ENCODE measurements at regions not wholly inside any gene's neighbourhood (a gene's known extent, or its start where the extent isn't known, plus 50 kb on each side); places are given as distances from the start of the nearest gene placed in this dataset.

DNA sequence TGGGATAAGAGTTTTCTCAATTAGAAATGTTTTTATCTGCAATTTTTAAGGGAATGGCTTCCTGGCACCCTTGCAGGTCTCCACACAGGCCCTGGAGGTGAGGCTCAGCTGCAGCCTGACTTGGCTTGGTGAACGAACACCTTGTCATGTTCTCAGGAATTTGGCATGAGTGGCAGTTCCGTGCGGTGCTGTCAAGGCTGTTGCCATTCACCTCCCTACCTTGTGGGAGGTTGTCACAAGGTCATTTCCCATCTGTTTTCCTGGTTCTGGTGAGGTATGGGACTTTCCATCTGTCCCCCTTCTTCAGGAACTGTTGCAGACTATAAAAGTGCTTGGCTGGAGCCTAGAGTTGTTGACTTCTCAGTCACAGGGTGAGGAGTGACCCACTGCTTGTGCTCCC lies 82.9 kb downstream of the ELOVL4 start:
- H3K4me1 Mint-ChIP-seq = peaks cover under 1 to 11% (median 3%) of the 10 kb centered on the region in 4 donors
- intact Hi-C loops (cut with micrococcal nuclease) = no loop called here
- Histone ChIP-seq H3K36me3 (ENCODE audit: insufficient read depth, low read length) (no peaks in the 10 kb centered on the region), H3K9me3 (ENCODE audit: control insufficient read depth in 1 of 2, low read length in 2 of 2) (no peaks in the 10 kb centered on the region), H3K4me1 (ENCODE audit: insufficient read depth, low read length) (peaks cover 3% of the 10 kb centered on the region), H3K27ac (ENCODE audit: low read depth, low read length) (no peak overlapping the region), H3K4me3 (ENCODE audit: low read length in 2 of 2) (no peak overlapping the region), H3K27me3 (ENCODE audit: insufficient read depth, low read length) (no peaks in the 10 kb centered on the region)
- ChIA-PET POLR2A (ENCODE audit: partially characterized antibody) (no interaction called here), CTCF (ENCODE audit: partially characterized antibody) (interaction anchor here (1.1 to 1.9 kb wide), 2 partner anchors 9 to 223 kb away, joined by 3 to 6 read pairs; no protein-coding TSS in a partner anchor)
- no peaks in the 10 kb centered on the region for H3K36me3 Mint-ChIP-seq
- peaks cover 0 to 8% of the 10 kb centered on the region in 2 donors for H3K27me3 Mint-ChIP-seq
- H3K27ac Mint-ChIP-seq = peak overlapping the region in 1 of 7 donors; percentile 7
- no peak overlapping the region for H3K4me3 Mint-ChIP-seq
- no peak for DNase-seq
- H3K9me3 Mint-ChIP-seq = no peaks in the 10 kb centered on the region

DNA sequence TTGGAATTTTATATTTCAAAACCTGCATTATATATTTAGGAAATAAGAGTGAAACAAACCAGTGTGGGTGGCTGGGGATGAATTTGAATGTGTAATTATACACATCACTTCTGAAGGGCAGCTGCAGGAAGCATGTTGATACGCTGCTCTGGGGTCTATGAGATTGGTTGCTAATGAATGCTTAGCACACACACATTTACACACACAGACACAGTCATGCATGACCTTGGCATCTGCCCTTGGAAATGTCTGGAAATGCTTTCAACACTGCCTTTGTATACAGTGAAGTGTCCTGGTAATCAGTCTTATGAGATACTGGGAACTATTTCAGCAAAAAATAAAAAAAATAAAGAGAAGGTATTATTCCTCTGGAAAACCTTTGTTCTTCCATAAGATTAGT lies 83.4 kb downstream of the ELOVL4 start:
- no peaks in the 10 kb centered on the region for H3K9me3 Mint-ChIP-seq
- H3K27me3 ChIP-seq (ENCODE audit: insufficient read depth, low read length) = no peaks in the 10 kb centered on the region
- intact Hi-C loops (cut with micrococcal nuclease) = no loop called here
- H3K4me3 Mint-ChIP-seq = no peak overlapping the region
- DNase-seq = no peak
- peaks cover 0 to 8% of the 10 kb centered on the region in 2 donors for H3K27me3 Mint-ChIP-seq
- peaks cover 3% of the 10 kb centered on the region for H3K4me1 ChIP-seq (ENCODE audit: insufficient read depth, low read length)
- H3K27ac Mint-ChIP-seq = no peak overlapping the region
- no peaks in the 10 kb centered on the region for H3K36me3 Mint-ChIP-seq
- no peaks in the 10 kb centered on the region for H3K36me3 ChIP-seq (ENCODE audit: insufficient read depth, low read length)
- H3K27ac ChIP-seq (ENCODE audit: low read depth, low read length) = no peak overlapping the region
- H3K4me1 Mint-ChIP-seq = peaks cover 0 to 9% (median 2%) of the 10 kb centered on the region in 4 donors
- ChIA-PET POLR2A (ENCODE audit: partially characterized antibody) (no interaction called here), CTCF (ENCODE audit: partially characterized antibody) (no interaction called here)
- H3K9me3 ChIP-seq (ENCODE audit: control insufficient read depth in 1 of 2, low read length in 2 of 2) = no peaks in the 10 kb centered on the region
- no peak overlapping the region for H3K4me3 ChIP-seq (ENCODE audit: low read length in 2 of 2)

DNA sequence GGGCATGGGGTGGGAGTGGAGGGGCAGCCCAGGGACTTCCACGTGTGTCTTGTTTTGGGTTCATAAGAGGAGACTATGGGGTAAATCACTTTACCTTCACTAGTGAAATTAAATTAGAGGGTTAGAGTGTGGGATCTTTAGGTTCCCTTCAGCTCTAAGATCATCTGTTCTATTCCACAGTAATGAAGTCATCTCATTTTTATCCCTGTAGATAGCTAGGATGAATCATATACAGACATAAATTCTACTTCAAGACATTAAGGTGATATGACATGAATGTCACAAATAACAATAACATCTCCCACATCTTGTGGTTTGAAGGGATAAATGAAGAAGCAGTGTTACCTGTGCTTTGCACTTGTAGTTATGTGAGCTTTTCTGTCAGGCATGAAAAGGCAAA lies 83.8 kb downstream of the ELOVL4 start:
- Histone ChIP-seq H3K27me3 (ENCODE audit: insufficient read depth, low read length) (no peaks in the 10 kb centered on the region), H3K4me3 (ENCODE audit: low read length in 2 of 2) (no peak overlapping the region), H3K36me3 (ENCODE audit: insufficient read depth, low read length) (no peaks in the 10 kb centered on the region), H3K9me3 (ENCODE audit: control insufficient read depth in 1 of 2, low read length in 2 of 2) (no peaks in the 10 kb centered on the region), H3K4me1 (ENCODE audit: insufficient read depth, low read length) (peaks cover 3% of the 10 kb centered on the region), H3K27ac (ENCODE audit: low read depth, low read length) (no peak overlapping the region)
- peaks cover 0 to 8% of the 10 kb centered on the region in 2 donors for H3K27me3 Mint-ChIP-seq
- no peaks in the 10 kb centered on the region for H3K9me3 Mint-ChIP-seq
- ChIA-PET CTCF (ENCODE audit: partially characterized antibody) (no interaction called here), POLR2A (ENCODE audit: partially characterized antibody) (no interaction called here)
- intact Hi-C loops (cut with micrococcal nuclease) = no loop called here
- no peak overlapping the region for H3K27ac Mint-ChIP-seq
- H3K4me3 Mint-ChIP-seq = no peak overlapping the region
- H3K36me3 Mint-ChIP-seq = no peaks in the 10 kb centered on the region
- no peak for DNase-seq
- H3K4me1 Mint-ChIP-seq = peaks cover 0 to 5% (median 2%) of the 10 kb centered on the region in 4 donors

DNA sequence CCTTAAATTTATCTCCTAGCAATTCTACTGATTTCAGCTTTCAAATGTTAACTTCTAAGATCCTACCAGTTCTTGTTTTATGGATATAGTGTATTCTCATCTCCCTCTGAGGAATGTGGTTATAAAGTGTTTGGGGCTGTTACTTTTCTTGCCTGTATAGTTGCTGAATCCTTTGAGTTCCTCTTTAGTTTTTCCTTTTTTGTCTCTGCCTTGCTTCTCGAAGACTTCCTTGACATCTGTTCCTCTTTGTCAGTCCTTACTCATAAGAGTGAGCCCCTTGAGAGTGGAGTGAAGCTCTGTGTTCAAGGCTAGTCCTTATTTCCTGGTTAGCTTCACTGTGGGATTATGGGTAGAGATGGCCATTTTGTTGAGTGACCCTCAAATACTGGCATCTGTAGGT lies 84.6 kb downstream of the ELOVL4 start:
- Histone ChIP-seq H3K27me3 (ENCODE audit: insufficient read depth, low read length) (no peaks in the 10 kb centered on the region), H3K9me3 (ENCODE audit: control insufficient read depth in 1 of 2, low read length in 2 of 2) (no peaks in the 10 kb centered on the region), H3K36me3 (ENCODE audit: insufficient read depth, low read length) (no peaks in the 10 kb centered on the region), H3K27ac (ENCODE audit: low read depth, low read length) (no peak overlapping the region), H3K4me3 (ENCODE audit: low read length in 2 of 2) (no peak overlapping the region), H3K4me1 (ENCODE audit: insufficient read depth, low read length) (no peaks in the 10 kb centered on the region)
- no peaks in the 10 kb centered on the region for H3K9me3 Mint-ChIP-seq
- DNase-seq = no peak
- ChIA-PET CTCF (ENCODE audit: partially characterized antibody) (no interaction called here), POLR2A (ENCODE audit: partially characterized antibody) (no interaction called here)
- H3K4me3 Mint-ChIP-seq = no peak overlapping the region
- H3K36me3 Mint-ChIP-seq = no peaks in the 10 kb centered on the region
- H3K27me3 Mint-ChIP-seq = peaks cover 0 to 8% of the 10 kb centered on the region in 2 donors
- no peak overlapping the region for H3K27ac Mint-ChIP-seq
- intact Hi-C loops (cut with micrococcal nuclease) = no loop called here
- H3K4me1 Mint-ChIP-seq = no peaks in the 10 kb centered on the region

DNA sequence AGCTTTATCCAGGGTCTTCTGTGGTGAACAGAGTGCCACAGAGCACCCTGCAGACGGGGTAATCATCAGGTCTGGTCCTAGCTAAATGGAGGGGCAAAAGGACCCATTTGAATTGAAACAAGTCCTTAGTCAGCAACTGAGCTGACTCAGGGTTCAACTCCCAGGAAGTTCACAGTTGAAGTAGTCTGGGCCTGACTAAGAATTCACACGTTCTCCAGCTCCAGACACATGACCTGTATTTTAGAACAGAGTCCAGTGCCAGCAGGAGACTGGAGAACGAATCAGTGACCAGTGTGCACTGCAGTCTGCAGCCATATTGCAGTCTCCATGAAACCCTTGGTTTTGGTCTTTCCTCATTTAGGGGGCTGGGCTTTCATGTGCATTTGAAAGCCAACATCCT lies 85.2 kb downstream of the ELOVL4 start:
- no peak overlapping the region for H3K27ac Mint-ChIP-seq
- no peak for DNase-seq
- H3K4me1 Mint-ChIP-seq = no peaks in the 10 kb centered on the region
- no peak overlapping the region for H3K4me3 Mint-ChIP-seq
- CTCF ChIA-PET (ENCODE audit: partially characterized antibody) = no interaction called here
- peaks cover under 1 to 8% of the 10 kb centered on the region in 2 donors for H3K27me3 Mint-ChIP-seq
- Histone ChIP-seq H3K9me3 (ENCODE audit: control insufficient read depth in 1 of 2, low read length in 2 of 2) (no peaks in the 10 kb centered on the region), H3K4me1 (ENCODE audit: insufficient read depth, low read length) (no peaks in the 10 kb centered on the region), H3K27ac (ENCODE audit: low read depth, low read length) (no peak overlapping the region), H3K36me3 (ENCODE audit: insufficient read depth, low read length) (no peaks in the 10 kb centered on the region), H3K27me3 (ENCODE audit: insufficient read depth, low read length) (no peaks in the 10 kb centered on the region), H3K4me3 (ENCODE audit: low read length in 2 of 2) (no peak overlapping the region)
- no peaks in the 10 kb centered on the region for H3K9me3 Mint-ChIP-seq
- H3K36me3 Mint-ChIP-seq = no peaks in the 10 kb centered on the region
- intact Hi-C loops (cut with micrococcal nuclease) = no loop called here
- POLR2A ChIA-PET (ENCODE audit: partially characterized antibody) = no interaction called here

DNA sequence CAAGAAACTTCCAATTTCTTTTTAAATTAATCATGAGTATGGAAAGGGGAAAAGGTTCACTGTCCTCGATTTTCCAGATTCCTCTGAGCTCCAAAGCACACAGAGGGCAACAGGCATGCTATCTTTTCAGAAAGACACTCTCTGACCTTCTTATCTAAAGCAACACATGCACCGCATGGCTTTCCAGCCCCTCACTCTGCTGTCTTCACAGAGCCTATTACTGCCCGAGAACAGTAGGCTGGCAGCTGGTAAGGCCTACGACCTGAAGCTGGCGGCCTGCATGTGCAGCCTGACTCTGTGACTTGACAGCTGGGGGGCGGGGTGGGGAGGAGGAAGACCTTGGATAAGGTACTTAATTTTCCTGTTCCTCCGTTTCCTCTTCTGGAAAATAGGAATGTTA lies 86.3 kb downstream of the ELOVL4 start:
- Histone ChIP-seq H3K27ac (ENCODE audit: low read depth, low read length) (no peak overlapping the region), H3K27me3 (ENCODE audit: insufficient read depth, low read length) (no peaks in the 10 kb centered on the region), H3K4me1 (ENCODE audit: insufficient read depth, low read length) (no peaks in the 10 kb centered on the region), H3K9me3 (ENCODE audit: control insufficient read depth in 1 of 2, low read length in 2 of 2) (no peaks in the 10 kb centered on the region), H3K4me3 (ENCODE audit: low read length in 2 of 2) (no peak overlapping the region), H3K36me3 (ENCODE audit: insufficient read depth, low read length) (no peaks in the 10 kb centered on the region)
- ChIA-PET POLR2A (ENCODE audit: partially characterized antibody) (no interaction called here), CTCF (ENCODE audit: partially characterized antibody) (interaction anchor here (2.2 kb wide), 1 partner anchor 9 kb away, joined by 16 read pairs; no protein-coding TSS in a partner anchor)
- Mint-ChIP-seq H3K4me1 (no peaks in the 10 kb centered on the region), H3K27ac (no peak overlapping the region), H3K9me3 (no peaks in the 10 kb centered on the region), H3K4me3 (peak overlapping the region in 1 of 8 donors; percentile 17), H3K27me3 (peaks cover 3% of the 10 kb centered on the region in 2 donors), H3K36me3 (no peaks in the 10 kb centered on the region)
- intact Hi-C loops (cut with micrococcal nuclease) = no loop called here
- DNase-seq = no peak

DNA sequence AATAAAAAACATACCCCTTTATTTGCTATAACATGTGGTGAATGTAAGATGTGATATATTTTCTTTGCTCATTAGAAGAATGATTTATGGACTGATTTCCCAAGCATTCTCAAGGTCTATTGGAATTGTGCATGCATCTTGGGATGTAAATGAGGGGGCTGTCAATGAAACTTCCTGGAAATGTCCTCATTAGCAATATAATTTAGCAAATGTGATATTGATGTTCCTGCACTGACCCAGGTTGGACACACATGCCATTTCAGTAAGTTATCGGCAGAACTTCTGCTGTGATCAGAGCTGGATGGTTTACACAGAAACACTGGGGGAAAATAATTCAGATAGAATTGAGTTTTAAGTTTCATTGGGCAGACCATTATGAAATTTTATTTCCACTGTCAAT lies 99.9 kb downstream of the ELOVL4 start:
- peaks cover 12 to 22% of the 10 kb centered on the region in 2 donors for H3K27me3 Mint-ChIP-seq
- Histone ChIP-seq H3K27ac (ENCODE audit: low read depth, low read length) (no peak overlapping the region), H3K4me1 (ENCODE audit: insufficient read depth, low read length) (no peaks in the 10 kb centered on the region), H3K27me3 (ENCODE audit: insufficient read depth, low read length) (no peaks in the 10 kb centered on the region), H3K4me3 (ENCODE audit: low read length in 2 of 2) (no peak overlapping the region), H3K36me3 (ENCODE audit: insufficient read depth, low read length) (no peaks in the 10 kb centered on the region), H3K9me3 (ENCODE audit: control insufficient read depth in 1 of 2, low read length in 2 of 2) (no peaks in the 10 kb centered on the region)
- no peak for DNase-seq
- no peak overlapping the region for H3K4me3 Mint-ChIP-seq
- intact Hi-C loops (cut with micrococcal nuclease) = no loop called here
- no peaks in the 10 kb centered on the region for H3K36me3 Mint-ChIP-seq
- no peaks in the 10 kb centered on the region for H3K4me1 Mint-ChIP-seq
- CTCF ChIA-PET (ENCODE audit: partially characterized antibody) = interaction anchor here (1.0 kb wide), 1 partner anchor 21 kb away, joined by 3 read pairs; no protein-coding TSS in a partner anchor
- POLR2A ChIA-PET (ENCODE audit: partially characterized antibody) = no interaction called here
- peaks cover 0 to 2% (median 0%) of the 10 kb centered on the region in 8 donors for H3K9me3 Mint-ChIP-seq
- H3K27ac Mint-ChIP-seq = no peak overlapping the region

Measured in CD4-positive, alpha-beta memory T cell (primary cell).